ENCODE measurements at regions not wholly inside any gene's neighbourhood (a gene's known extent, or its start where the extent isn't known, plus 50 kb on each side); places are given as distances from the start of the nearest gene placed in this dataset.

- Histone ChIP-seq H3K79me1 (ENCODE audit: low read length) (no peaks in the 10 kb centered on the region), H3K27ac (ENCODE audit: low read depth, low read length) (no peak overlapping the region), H3K36me3 (ENCODE audit: control insufficient read depth, insufficient read depth, low read length) (no peaks in the 10 kb centered on the region), H3K4me2 (ENCODE audit: low read length) (no peak overlapping the region), H2BK5ac (ENCODE audit: low read length) (no peak overlapping the region), H3K4ac (ENCODE audit: low read depth, low read length) (no peak overlapping the region), H3K18ac (ENCODE audit: low read length) (no peak overlapping the region), H3K4me1 (ENCODE audit: control insufficient read depth, low read depth, low read length) (no peaks in the 10 kb centered on the region), H2BK120ac (ENCODE audit: low read depth, low read length) (no peak overlapping the region), H3K27me3 (ENCODE audit: insufficient read depth, low read length, poor library complexity) (no peaks in the 10 kb centered on the region), H4K5ac (ENCODE audit: low read length) (no peak overlapping the region), H3K9ac (ENCODE audit: low read length) (no peak overlapping the region), H4K8ac (ENCODE audit: low read depth, low read length) (no peak overlapping the region), H3K23ac (ENCODE audit: low read length) (no peak overlapping the region), H3K79me2 (ENCODE audit: control insufficient read depth, insufficient read depth, low read length) (no peaks in the 10 kb centered on the region), H3K56ac (ENCODE audit: low read length) (no peak overlapping the region), H3K4me3 (ENCODE audit: low read length) (no peak overlapping the region), H2AK5ac (ENCODE audit: low read length) (no peak overlapping the region), H2BK15ac (replicated peaks; ENCODE audit: low read depth) (no peak overlapping the region)
- WGBS (ENCODE audit: extremely low coverage, insufficient coverage, low lambda C conversion rate) = no CpG with 5 or more reads among the region's 1 CpG
- DNase-seq = no peak
These were observed 194.2 kb upstream of the ARG1 start for GRCh38 chr6:131378874-131379273.

- H3K27ac ChIP-seq (ENCODE audit: low read depth, low read length) = no peak overlapping the region
- no peak overlapping the region for H2BK120ac ChIP-seq (ENCODE audit: low read depth, low read length)
- no peak overlapping the region for H3K56ac ChIP-seq (ENCODE audit: low read length)
- no peak overlapping the region for H2BK5ac ChIP-seq (ENCODE audit: low read length)
- WGBS (ENCODE audit: extremely low coverage, insufficient coverage, low lambda C conversion rate) = no CpG with 5 or more reads among the region's 3 CpGs
- no peak overlapping the region for H3K9ac ChIP-seq (ENCODE audit: low read length)
- no peaks in the 10 kb centered on the region for H3K4me1 ChIP-seq (ENCODE audit: control insufficient read depth, low read depth, low read length)
- H3K36me3 ChIP-seq (ENCODE audit: control insufficient read depth, insufficient read depth, low read length) = no peaks in the 10 kb centered on the region
- no peak overlapping the region for H4K5ac ChIP-seq (ENCODE audit: low read length)
- H2AK5ac ChIP-seq (ENCODE audit: low read length) = no peak overlapping the region
- H3K27me3 ChIP-seq (ENCODE audit: insufficient read depth, low read length, poor library complexity) = no peaks in the 10 kb centered on the region
- no peak overlapping the region for H2BK15ac ChIP-seq (replicated peaks; ENCODE audit: low read depth)
- H3K79me2 ChIP-seq (ENCODE audit: control insufficient read depth, insufficient read depth, low read length) = no peaks in the 10 kb centered on the region
- H3K4me3 ChIP-seq (ENCODE audit: low read length) = no peak overlapping the region
- H3K23ac ChIP-seq (ENCODE audit: low read length) = no peak overlapping the region
- no peak overlapping the region for H3K4me2 ChIP-seq (ENCODE audit: low read length)
- no peak overlapping the region for H4K8ac ChIP-seq (ENCODE audit: low read depth, low read length)
- DNase-seq = no peak
- no peak overlapping the region for H3K18ac ChIP-seq (ENCODE audit: low read length)
- H3K4ac ChIP-seq (ENCODE audit: low read depth, low read length) = no peak overlapping the region
- H3K79me1 ChIP-seq (ENCODE audit: low read length) = no peaks in the 10 kb centered on the region
These were observed 193.1 kb upstream of the ARG1 start for GRCh38 chr6:131379948-131380347.

DNA sequence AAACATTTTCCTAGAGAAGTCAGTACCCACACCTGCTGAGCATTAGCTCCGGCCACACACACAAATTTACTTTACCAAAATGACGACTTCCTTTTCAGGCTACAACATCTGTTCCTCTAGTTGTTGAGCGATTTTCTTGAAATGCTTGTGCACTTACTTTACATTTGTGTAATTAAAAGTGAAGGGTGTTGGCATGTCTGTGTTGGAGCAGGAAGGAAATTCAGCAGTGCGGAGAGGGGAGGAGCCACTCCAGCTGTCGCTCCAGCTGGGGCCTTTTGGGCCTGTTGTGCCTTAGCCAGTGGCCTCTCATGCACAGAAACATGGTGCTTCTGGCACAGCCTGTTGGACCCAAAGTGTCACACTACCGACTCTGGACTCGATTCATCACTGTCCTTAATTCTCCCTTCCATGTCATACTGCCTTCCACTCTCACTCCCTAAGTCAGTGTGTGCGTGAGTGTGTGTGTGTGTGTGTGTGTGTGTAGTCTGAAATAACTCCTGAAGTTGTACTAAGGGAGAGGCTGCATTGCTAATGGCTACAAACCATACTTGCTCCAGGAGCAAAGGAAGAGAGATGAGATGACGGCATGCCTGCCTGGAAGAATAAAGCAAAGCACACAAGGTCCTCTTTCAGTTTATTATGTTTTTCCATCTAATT lies 191.8 kb upstream of the ARG1 start:
- Histone ChIP-seq H3K23ac (ENCODE audit: low read length) (no peak overlapping the region), H2AK5ac (ENCODE audit: low read length) (no peak overlapping the region), H3K4ac (ENCODE audit: low read depth, low read length) (no peak overlapping the region), H3K4me3 (ENCODE audit: low read length) (no peak overlapping the region), H3K4me1 (ENCODE audit: control insufficient read depth, low read depth, low read length) (no peaks in the 10 kb centered on the region), H3K4me2 (ENCODE audit: low read length) (no peak overlapping the region), H2BK15ac (replicated peaks; ENCODE audit: low read depth) (no peak overlapping the region), H3K9ac (ENCODE audit: low read length) (no peak overlapping the region), H2BK120ac (ENCODE audit: low read depth, low read length) (no peak overlapping the region), H3K18ac (ENCODE audit: low read length) (no peak overlapping the region), H3K79me1 (ENCODE audit: low read length) (no peaks in the 10 kb centered on the region), H2BK5ac (ENCODE audit: low read length) (no peak overlapping the region), H3K36me3 (ENCODE audit: control insufficient read depth, insufficient read depth, low read length) (no peaks in the 10 kb centered on the region), H4K5ac (ENCODE audit: low read length) (no peak overlapping the region), H4K8ac (ENCODE audit: low read depth, low read length) (no peak overlapping the region), H3K27me3 (ENCODE audit: insufficient read depth, low read length, poor library complexity) (no peaks in the 10 kb centered on the region), H3K79me2 (ENCODE audit: control insufficient read depth, insufficient read depth, low read length) (no peaks in the 10 kb centered on the region), H3K56ac (ENCODE audit: low read length) (no peak overlapping the region), H3K27ac (ENCODE audit: low read depth, low read length) (no peak overlapping the region)
- WGBS (ENCODE audit: extremely low coverage, insufficient coverage, low lambda C conversion rate) = no CpG with 5 or more reads among the region's 9 CpGs
- DNase-seq = no peak

DNA sequence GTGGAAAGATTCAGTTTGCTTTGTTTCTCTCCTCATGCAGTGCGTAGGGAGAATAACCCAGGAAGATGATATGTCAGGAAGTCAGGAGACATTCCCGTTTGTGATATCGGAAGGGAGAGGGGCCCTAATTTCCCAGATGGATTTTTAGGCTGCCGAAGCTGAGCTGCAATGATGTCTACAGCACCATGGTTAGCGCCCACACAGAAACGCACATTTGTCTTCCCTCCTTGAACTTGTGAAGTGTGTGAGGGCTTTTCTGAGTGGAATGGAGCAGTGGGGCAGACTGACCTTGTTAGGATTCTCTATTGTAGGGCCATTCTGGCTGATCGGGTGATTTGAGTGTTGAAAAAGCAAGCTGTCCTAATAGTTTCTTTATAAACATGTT lies 191.3 kb upstream of the ARG1 start:
- H3K4me3 ChIP-seq (ENCODE audit: low read length) = no peak overlapping the region
- H2BK5ac ChIP-seq (ENCODE audit: low read length) = no peak overlapping the region
- no peaks in the 10 kb centered on the region for H3K36me3 ChIP-seq (ENCODE audit: control insufficient read depth, insufficient read depth, low read length)
- no peak overlapping the region for H2BK15ac ChIP-seq (replicated peaks; ENCODE audit: low read depth)
- no peaks in the 10 kb centered on the region for H3K4me1 ChIP-seq (ENCODE audit: control insufficient read depth, low read depth, low read length)
- DNase-seq = no peak
- H3K79me1 ChIP-seq (ENCODE audit: low read length) = no peaks in the 10 kb centered on the region
- H3K9ac ChIP-seq (ENCODE audit: low read length) = no peak overlapping the region
- H3K4me2 ChIP-seq (ENCODE audit: low read length) = no peak overlapping the region
- H3K27ac ChIP-seq (ENCODE audit: low read depth, low read length) = no peak overlapping the region
- no CpG with 5 or more reads among the region's 7 CpGs for WGBS (ENCODE audit: extremely low coverage, insufficient coverage, low lambda C conversion rate)
- no peak overlapping the region for H3K56ac ChIP-seq (ENCODE audit: low read length)
- no peak overlapping the region for H2AK5ac ChIP-seq (ENCODE audit: low read length)
- no peaks in the 10 kb centered on the region for H3K27me3 ChIP-seq (ENCODE audit: insufficient read depth, low read length, poor library complexity)
- H4K8ac ChIP-seq (ENCODE audit: low read depth, low read length) = no peak overlapping the region
- H3K4ac ChIP-seq (ENCODE audit: low read depth, low read length) = no peak overlapping the region
- H4K5ac ChIP-seq (ENCODE audit: low read length) = no peak overlapping the region
- H2BK120ac ChIP-seq (ENCODE audit: low read depth, low read length) = no peak overlapping the region
- H3K79me2 ChIP-seq (ENCODE audit: control insufficient read depth, insufficient read depth, low read length) = no peaks in the 10 kb centered on the region
- H3K18ac ChIP-seq (ENCODE audit: low read length) = no peak overlapping the region
- no peak overlapping the region for H3K23ac ChIP-seq (ENCODE audit: low read length)

GRCh38 chr6:131382631-131383030 lies 190.4 kb upstream of the ARG1 start:
- Histone ChIP-seq H2BK5ac (ENCODE audit: low read length) (no peak overlapping the region), H3K4me2 (ENCODE audit: low read length) (no peak overlapping the region), H3K36me3 (ENCODE audit: control insufficient read depth, insufficient read depth, low read length) (no peaks in the 10 kb centered on the region), H3K23ac (ENCODE audit: low read length) (no peak overlapping the region), H3K4me3 (ENCODE audit: low read length) (no peak overlapping the region), H2AK5ac (ENCODE audit: low read length) (no peak overlapping the region), H3K27ac (ENCODE audit: low read depth, low read length) (no peak overlapping the region), H3K27me3 (ENCODE audit: insufficient read depth, low read length, poor library complexity) (no peaks in the 10 kb centered on the region), H3K79me2 (ENCODE audit: control insufficient read depth, insufficient read depth, low read length) (no peaks in the 10 kb centered on the region), H2BK15ac (replicated peaks; ENCODE audit: low read depth) (no peak overlapping the region), H3K56ac (ENCODE audit: low read length) (no peak overlapping the region), H3K4me1 (ENCODE audit: control insufficient read depth, low read depth, low read length) (peaks cover 3% of the 10 kb centered on the region), H3K79me1 (ENCODE audit: low read length) (no peaks in the 10 kb centered on the region), H3K18ac (ENCODE audit: low read length) (no peak overlapping the region), H3K9ac (ENCODE audit: low read length) (no peak overlapping the region), H3K4ac (ENCODE audit: low read depth, low read length) (no peak overlapping the region), H4K8ac (ENCODE audit: low read depth, low read length) (no peak overlapping the region), H4K5ac (ENCODE audit: low read length) (no peak overlapping the region), H2BK120ac (ENCODE audit: low read depth, low read length) (no peak overlapping the region)
- DNase-seq = no peak
- no CpG with 5 or more reads among the region's 10 CpGs for WGBS (ENCODE audit: extremely low coverage, insufficient coverage, low lambda C conversion rate)
